Stimulated activated CD8-positive, alpha-beta memory T cell treated with anti-CD3 and anti-CD28 coated beads, Interleukin-7, amount 100 ng/mL, for 4 hours (primary cell): ENCODE measurements at regions not wholly inside any gene's neighbourhood (a gene's known extent, or its start where the extent isn't known, plus 50 kb on each side); places are given as distances from the start of the nearest gene placed in this dataset.

Experiments
- DNase-seq, 2 donors: peaks; one replicate each; pipeline ENCODE4 v3.0.0-alpha.2; 2020; ENCODE audit warnings: low read depth in 2 of 2

DNA sequence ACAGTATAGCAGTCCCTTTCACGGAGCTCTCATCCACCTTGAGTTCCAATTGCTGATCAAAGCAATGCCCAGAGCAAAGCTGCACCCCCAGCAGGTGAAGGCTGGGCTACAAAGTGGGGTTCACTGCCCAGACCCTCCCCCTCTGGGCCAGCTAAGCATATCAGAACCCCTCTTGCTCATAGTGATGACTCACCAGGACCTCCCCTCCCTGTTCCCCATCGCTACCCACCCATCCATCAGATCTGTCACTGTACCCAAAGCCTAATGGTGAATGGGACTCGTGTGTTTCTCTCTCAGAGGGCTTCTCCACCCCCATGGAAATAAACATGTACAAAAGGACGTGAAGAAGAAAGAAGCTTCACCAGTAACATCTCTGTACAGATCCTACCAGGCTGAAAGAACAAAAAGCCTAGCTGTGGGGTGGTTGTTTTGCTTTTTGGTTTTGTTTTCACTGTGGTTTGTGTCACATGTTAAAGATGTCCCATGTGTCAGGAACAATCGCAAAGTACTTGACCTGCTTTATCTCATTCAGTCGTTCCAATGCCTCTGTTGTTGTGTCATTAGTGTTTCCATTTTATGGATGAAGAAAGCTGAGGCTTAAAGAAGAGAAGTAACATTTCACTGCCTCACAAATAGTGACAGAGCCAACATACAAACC, 518.5 kb downstream of the CD83 start:
- no peak for DNase-seq

DNA sequence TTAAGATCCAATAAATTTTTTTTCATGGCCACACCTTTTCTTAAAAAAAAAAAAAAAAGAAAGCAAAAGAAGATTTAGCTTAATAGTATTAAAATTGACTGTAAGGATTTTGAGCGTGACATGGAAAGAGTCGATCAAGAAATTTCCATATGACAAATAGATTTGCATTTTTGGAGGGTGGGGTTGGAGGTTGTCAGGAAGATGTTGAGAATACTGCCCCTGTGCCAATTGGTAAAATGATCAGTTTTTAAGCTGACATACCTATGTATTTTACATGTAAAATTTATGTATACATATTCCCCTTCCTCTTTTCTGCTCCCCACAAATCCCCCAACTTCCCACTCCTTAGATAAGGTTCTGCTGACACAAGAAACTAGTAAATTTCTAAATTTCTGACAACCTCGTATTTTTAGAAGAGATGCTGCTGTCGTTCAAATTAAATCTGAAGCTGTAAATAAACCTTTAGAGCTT, 520.9 kb downstream of the CD83 start:
- no peak for DNase-seq

DNA sequence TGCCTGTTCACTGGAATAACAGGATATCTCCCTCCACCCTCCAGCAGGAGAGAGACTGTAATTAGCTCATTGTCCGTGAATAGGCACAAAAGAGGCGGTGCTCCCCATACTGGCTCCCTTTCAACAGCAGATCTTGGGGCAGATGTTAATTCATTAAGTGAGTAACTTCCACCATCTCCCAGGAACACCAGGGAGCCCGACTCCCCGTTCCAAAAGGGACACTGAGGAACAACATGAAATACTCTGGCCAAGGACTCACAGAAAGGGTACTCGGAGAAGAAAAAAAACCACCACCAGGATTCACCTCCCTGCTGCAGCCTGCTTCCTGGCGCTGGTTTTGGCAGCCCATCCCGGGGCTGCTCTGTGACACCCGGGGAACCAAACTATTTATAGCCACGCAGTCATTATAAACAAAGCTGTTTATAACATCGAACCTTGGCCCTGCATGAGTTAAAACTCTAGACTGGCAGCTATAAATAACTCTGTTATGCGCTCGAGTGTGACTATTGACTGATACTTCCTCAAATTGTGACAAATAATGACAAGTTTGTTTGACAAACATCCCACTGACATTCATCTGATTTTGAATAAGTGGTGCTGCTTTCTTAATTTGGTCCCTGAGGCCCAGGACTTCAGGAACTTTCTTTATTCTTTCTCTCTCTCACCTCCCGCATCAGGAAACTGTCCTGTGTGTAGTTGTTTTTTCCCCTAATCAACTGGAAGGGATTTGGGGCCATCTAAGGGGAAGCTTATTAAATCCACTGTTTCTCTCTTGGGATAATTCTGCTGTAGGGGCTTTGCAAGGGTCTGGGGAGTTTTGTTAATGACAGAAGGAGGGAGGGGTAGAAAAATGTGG, 521.6 kb downstream of the CD83 start:
- no peak for DNase-seq

- no peak for DNase-seq
These were observed 522.5 kb downstream of the CD83 start for GRCh38 chr6:14639983-14640599.

DNA sequence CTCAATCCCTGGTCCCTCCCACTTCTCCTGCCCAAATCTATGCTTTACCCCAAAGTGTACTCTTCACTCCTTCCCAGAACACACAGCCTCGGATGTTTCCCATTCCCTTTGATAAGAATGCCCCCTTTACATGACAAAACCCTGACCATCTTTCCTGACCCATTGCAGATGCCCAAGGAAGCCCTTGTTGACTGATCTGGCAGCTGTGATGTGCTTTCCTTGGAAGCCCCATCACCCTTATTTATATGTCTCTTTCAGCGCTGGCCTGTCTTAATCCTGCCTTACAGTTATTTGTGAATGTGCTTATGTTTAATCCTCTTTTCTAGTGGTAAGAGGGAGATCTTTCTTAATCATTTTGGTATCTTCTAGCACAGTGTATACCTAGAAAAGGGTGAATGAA, 523.1 kb downstream of the CD83 start:
- DNase-seq: no peak

- no peak for DNase-seq
These were observed 524.0 kb downstream of the CD83 start for GRCh38 chr6:14641423-14642135.

DNA sequence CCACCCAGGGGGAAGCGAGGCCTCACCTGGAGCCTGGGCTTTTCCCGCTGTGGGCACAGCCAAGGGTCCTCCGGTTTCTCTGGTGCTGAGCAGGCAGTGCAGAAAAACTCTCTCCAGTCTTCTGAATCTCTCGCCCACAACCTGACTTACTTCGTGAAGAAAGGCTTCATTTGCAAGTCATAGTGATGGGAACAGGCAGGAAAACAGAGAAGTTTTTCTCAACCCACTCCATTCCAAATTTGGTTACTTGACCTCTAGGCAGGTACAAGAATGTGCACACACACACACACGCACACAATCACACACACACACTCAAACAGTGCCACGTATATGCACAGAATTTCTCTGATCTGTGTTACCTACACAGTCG, 524.5 kb downstream of the CD83 start:
- no peak for DNase-seq

- DNase-seq: no peak
These were observed 525.3 kb downstream of the CD83 start for GRCh38 chr6:14642842-14643241.

- no peak for DNase-seq
These were observed 526.8 kb downstream of the CD83 start for GRCh38 chr6:14644381-14644780.

DNA sequence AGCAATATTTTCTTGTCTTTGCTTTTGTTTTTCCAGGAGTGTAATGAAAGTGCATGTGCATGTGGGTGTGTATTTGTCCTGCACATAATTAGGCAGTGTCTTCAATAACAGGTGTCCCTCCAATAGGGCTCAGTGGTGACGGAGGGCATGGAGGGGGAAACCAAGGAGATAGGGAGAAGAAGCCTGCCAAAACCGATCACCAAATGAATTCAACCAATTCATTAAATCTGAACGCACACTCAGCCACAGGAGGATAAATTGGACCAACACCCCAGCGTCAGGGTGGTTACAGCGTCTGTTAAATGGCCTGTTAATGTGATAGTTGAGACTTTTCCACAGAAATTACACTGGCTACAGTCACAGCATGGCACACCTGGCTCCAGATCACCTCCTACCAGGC, 527.6 kb downstream of the CD83 start:
- DNase-seq: no peak

- DNase-seq: no peak
These were observed 528.3 kb downstream of the CD83 start for GRCh38 chr6:14645841-14646240.

DNA sequence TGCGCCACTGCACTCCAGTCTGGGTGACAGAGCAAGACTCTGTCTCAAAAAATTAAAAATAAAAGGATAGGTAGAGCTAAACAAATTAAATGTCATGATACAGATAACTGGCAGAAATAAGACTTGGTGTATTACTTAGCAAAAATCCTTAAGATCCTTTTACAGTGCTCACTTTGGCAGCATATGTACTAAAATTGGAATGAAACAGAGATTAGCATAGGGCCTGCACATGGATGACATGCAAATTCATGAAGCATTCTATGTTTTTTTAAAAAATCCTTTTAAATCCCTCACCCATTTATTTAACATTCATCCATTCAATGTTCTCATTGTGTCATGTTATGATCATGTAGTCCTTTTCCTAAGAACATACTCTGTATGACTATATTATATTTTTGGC, 528.8 kb downstream of the CD83 start:
- DNase-seq: no peak

GRCh38 chr6:14647357-14647756, 529.8 kb downstream of the CD83 start:
- no peak for DNase-seq

- no peak for DNase-seq
These were observed 535.0 kb downstream of the CD83 start for GRCh38 chr6:14652536-14652935.

- DNase-seq: no peak
These were observed 537.9 kb downstream of the CD83 start for GRCh38 chr6:14655201-14656061.

- DNase-seq: no peak
These were observed 538.5 kb downstream of the CD83 start for GRCh38 chr6:14656078-14656521.

- DNase-seq: no peak
These were observed 539.1 kb downstream of the CD83 start for GRCh38 chr6:14656649-14657048.

GRCh38 chr6:14658030-14658429, 540.5 kb downstream of the CD83 start:
- DNase-seq: no peak

DNA sequence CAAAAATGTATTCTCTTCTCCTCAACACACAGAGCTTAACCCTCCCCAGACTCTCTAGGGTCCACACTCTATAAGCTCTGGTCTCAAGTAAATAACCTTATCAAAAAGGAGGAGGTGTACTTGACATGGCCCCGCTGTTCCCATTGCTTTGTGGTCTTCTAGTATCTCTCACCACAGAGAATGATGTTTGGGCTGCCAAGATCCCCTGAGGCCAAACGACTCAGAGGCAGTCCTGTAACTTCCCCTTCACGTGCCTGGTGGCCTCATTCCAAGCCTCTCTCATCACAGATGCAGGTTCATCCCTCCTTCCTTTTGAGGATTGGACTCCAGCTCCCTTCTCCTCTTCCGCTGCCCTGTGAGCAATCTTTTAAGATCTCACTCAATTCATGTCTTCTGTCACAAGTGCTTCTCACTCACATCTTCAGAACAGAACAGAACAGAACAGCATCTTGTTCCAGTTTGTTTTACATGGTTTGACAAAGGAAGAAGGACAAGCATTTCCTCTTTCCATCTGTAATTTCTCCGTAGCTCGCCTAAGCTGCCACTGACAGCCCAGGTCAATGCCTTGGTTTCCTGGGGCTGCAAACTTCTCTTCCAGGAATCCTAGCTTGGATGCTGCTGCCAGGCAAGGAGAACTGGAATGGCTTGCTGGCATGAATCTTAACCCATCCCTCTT, 541.5 kb downstream of the CD83 start:
- no peak for DNase-seq

DNA sequence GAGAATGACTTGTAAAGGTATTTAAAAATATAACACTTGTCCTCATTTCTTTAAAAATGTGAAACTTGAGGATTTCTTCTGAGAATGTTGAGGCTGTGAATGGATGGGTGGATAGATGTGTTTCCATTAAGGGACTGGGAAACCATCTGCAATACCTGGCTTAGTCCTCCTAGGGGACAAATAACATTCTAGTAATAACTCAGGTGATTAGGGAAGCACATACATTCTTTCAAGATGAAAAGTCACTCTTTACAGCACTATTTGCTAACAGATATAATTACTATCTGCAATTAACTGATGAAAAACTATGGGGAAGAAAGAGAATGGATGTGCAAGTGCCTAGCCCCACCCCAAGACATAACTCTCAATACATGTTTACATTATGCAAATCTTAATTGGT, 542.3 kb downstream of the CD83 start:
- DNase-seq: no peak
